ENCODE measurements at regions not wholly inside any gene's neighbourhood (a gene's known extent, or its start where the extent isn't known, plus 50 kb on each side); places are given as distances from the start of the nearest gene placed in this dataset.

GRCh38 chr10:28453926-28454325 is 79.0 kb upstream of the WAC start:
- H4K20me1 ChIP-seq (ENCODE audit: insufficient read depth, low read length) = no peaks in the 10 kb centered on the region
- no peak overlapping the region for H2AFZ ChIP-seq (ENCODE audit: low read length)
- ATAC-seq (no peak), DNase-seq (ENCODE audit: low spot score) (no peak), FAIRE-seq (no peak)
- no TSS peak for BruUV-seq (replicated peaks)
- no peak for TF ChIP-seq ZFAT (CRISPR knock-in tag; conservative IDR thresholded peaks at IDR 0.05)
- no peak for TF ChIP-seq JARID2 (CRISPR knock-in tag; IDR thresholded peaks at IDR 0.05; ENCODE audit: insufficient replicate concordance)
- TF ChIP-seq ZNF446 (CRISPR knock-in tag; IDR thresholded peaks at IDR 0.05) = no peak
- TF ChIP-seq EEA1 (CRISPR knock-in tag; IDR thresholded peaks at IDR 0.05; ENCODE audit: borderline replicate concordance) = no peak
- TF ChIP-seq ARID2 (CRISPR knock-in tag; IDR thresholded peaks at IDR 0.05; ENCODE audit: borderline replicate concordance) = no peak
- TF ChIP-seq CHD2 (IDR thresholded peaks at IDR 0.05; ENCODE audit: low read depth, low read length) = no peak
- no peak for TF ChIP-seq KIAA2018 (CRISPR knock-in tag; IDR thresholded peaks at IDR 0.05; ENCODE audit: borderline replicate concordance)
- no peak for TF ChIP-seq SUZ12 (IDR thresholded peaks at IDR 0.05; ENCODE audit: low read depth, low read length)
- TF ChIP-seq ZBTB1 (CRISPR knock-in tag; IDR thresholded peaks at IDR 0.05; ENCODE audit: borderline replicate concordance) = no peak
- no peak overlapping the region for H3K4me2 ChIP-seq (ENCODE audit: low read depth, low read length)
- H3K9me3 ChIP-seq (ENCODE audit: low read length) = no peaks in the 10 kb centered on the region
- no peak overlapping the region for H3K4me3 ChIP-seq (replicated peaks in 1 of 3; ENCODE audit: insufficient read depth in 1 of 3, low read depth in 2 of 3, low read length in 3 of 3)
- no peak overlapping the region for H3K9ac ChIP-seq (ENCODE audit: insufficient read depth, low read depth, low read length)
- H3K79me2 ChIP-seq (ENCODE audit: insufficient read depth, low read length) = no peaks in the 10 kb centered on the region
- CTCF ChIA-PET (ENCODE audit: low intra/inter-chr PET ratio, low total read pairs) = no interaction called here
- 0% methylated on average over 1 of the region's 1 CpG for WGBS (ENCODE audit: low lambda C conversion rate)
- H3K27ac ChIP-seq (ENCODE audit: extremely low read length, insufficient read depth, low read length) = no peak overlapping the region
- in situ Hi-C loops (cut with HindIII; ENCODE audit: extremely low pct_ligation_motif_present, low pct_unique_long_range_greater_than_20kb) (no loop called here), intact Hi-C loops (cut with micrococcal nuclease; ENCODE audit: unreplicated experiment) (no loop called here)
- H3K27me3 ChIP-seq (ENCODE audit: control insufficient read depth in 1 of 2, insufficient read depth in 2 of 2, low read length in 2 of 2) = no peaks in the 10 kb centered on the region; a peak in 1 of 5 replicates
- no peaks in the 10 kb centered on the region for H3K4me1 ChIP-seq (ENCODE audit: insufficient read depth, low read length)
- no peaks in the 10 kb centered on the region for H3K36me3 ChIP-seq (replicated peaks in 1 of 2; ENCODE audit: control insufficient read depth in 1 of 2, insufficient read depth in 2 of 2, low read length in 2 of 2)
- POLR2A ChIA-PET = no interaction called here

All from HepG2 (cell line).